PC-3 (cell line): ENCODE measurements at regions not wholly inside any gene's neighbourhood (a gene's known extent, or its start where the extent isn't known, plus 50 kb on each side); places are given as distances from the start of the nearest gene placed in this dataset.

Source experiments
- ATAC-seq: fragments of 200-7000 bp; cut with Tn5 transposase; 2 replicates; pipeline ENCODE4 v1.9.1; 2020; ENCODE audit warnings: mild to moderate bottlenecking, moderate library complexity
- BruUV-seq: library from RNA; stranded (reverse); fragments of 400-500 nt; replicated peaks from 2 replicates; lab custom pipeline; 2021; lab: Mats Ljungman, UMichigan
- CTCF ChIA-PET: fragments of 300-600 bp; sonication (Branson Sonifier 250); formaldehyde crosslinking; loops from one replicate; lab custom pipeline; 2022; ENCODE audit warnings: antibody characterized with exemption; lab: Charles Lee
- POLR2A ChIA-PET: fragments of 300-600 bp; sonication (Branson Sonifier 250); formaldehyde crosslinking; loops from one replicate; lab custom pipeline; 2022; ENCODE audit warnings: antibody characterized with exemption; ENCODE audit not compliant: unreplicated experiment; lab: Charles Lee
- DNase-seq: peaks from one replicate; pipeline ENCODE4 v3.0.0-alpha.2; 2015
- H2AFZ ChIP-seq: fragments of 300-600 bp; sonication (generic); 2 replicates; pipeline ENCODE4 v1.6.0; 2016; ENCODE audit warnings: antibody characterized with exemption, low read length
- H3F3A ChIP-seq: fragments of 300-600 bp; sonication (generic); one replicate; pipeline ENCODE4 v1.6.0; 2017; ENCODE audit warnings: antibody characterized with exemption, low read length, control low read depth, mild to moderate bottlenecking; ENCODE audit not compliant: unreplicated experiment
- H3K27ac ChIP-seq: fragments of 300-600 bp; sonication (generic); 2 replicates; pipeline ENCODE4 v1.5.1; 2016; ENCODE audit warnings: mild to moderate bottlenecking, low read length
- H3K27me3 ChIP-seq: fragments of 300-600 bp; sonication (generic); 2 replicates; pipeline ENCODE4 v1.6.1; 2016; ENCODE audit warnings: low read length, mixed read lengths
- H3K36me3 ChIP-seq: fragments of 300-600 bp; sonication (generic); 2 replicates; pipeline ENCODE4 v1.6.1; 2016; ENCODE audit warnings: low read depth, mixed run types, low read length, mixed read lengths
- H3K4me1 ChIP-seq: fragments of 300-600 bp; sonication (generic); 2 replicates; pipeline ENCODE4 v1.5.1; 2016; ENCODE audit warnings: low read length; ENCODE audit not compliant: insufficient read depth
- H3K4me2 ChIP-seq: fragments of 300-600 bp; sonication (generic); 2 replicates; pipeline ENCODE4 v1.6.0; 2016; ENCODE audit warnings: low read length
- H3K4me3 ChIP-seq: fragments of 300-600 bp; sonication (generic); 2 replicates; pipeline ENCODE4 v1.5.1; 2016; ENCODE audit warnings: mild to moderate bottlenecking, low read length, mixed read lengths
- H3K79me2 ChIP-seq: fragments of 300-600 bp; sonication (generic); 2 replicates; pipeline ENCODE4 v1.6.1; 2017; ENCODE audit warnings: low read length, mixed read lengths
- H3K9ac ChIP-seq: fragments of 300-600 bp; sonication (generic); 2 replicates; pipeline ENCODE4 v1.6.0; 2016; ENCODE audit warnings: mild to moderate bottlenecking, low read length
- H3K9me2 ChIP-seq: fragments of 300-600 bp; sonication (generic); replicated peaks from 2 replicates; pipeline ENCODE4 v1.6.1; 2016; ENCODE audit warnings: mixed run types, low read length, mixed read lengths
- H3K9me3 ChIP-seq: fragments of 300-600 bp; sonication (generic); 2 replicates; pipeline ENCODE4 v1.6.1; 2016; ENCODE audit warnings: low read length, mixed read lengths
- H4K20me1 ChIP-seq: fragments of 300-600 bp; sonication (generic); 2 replicates; pipeline ENCODE4 v1.6.1; 2016; ENCODE audit warnings: low read length, mixed read lengths
- EZH2 ChIP-seq: fragments of 300-600 bp; sonication (generic); IDR thresholded peaks from one replicate; pipeline ENCODE4 v1.6.1; 2017; ENCODE audit warnings: antibody characterized with exemption, mild to moderate bottlenecking, low read length; ENCODE audit not compliant: unreplicated experiment
- EZH2phosphoT487 ChIP-seq: fragments of 300-600 bp; sonication (generic); IDR thresholded peaks from 2 replicates; pipeline ENCODE4 v1.6.1; 2018; ENCODE audit warnings: mild to moderate bottlenecking, antibody characterized with exemption, low read length, borderline replicate concordance
- intact Hi-C: fragments of 100-400 bp; cut with micrococcal nuclease; formaldehyde crosslinking; loops from 2 replicates; pipeline ENCODE4 v1.9.0; 2023
- TF ChIP-seq, protein P1 (sequence below): fragments of 300-600 bp; sonication (generic); conservative IDR thresholded peaks from 2 replicates; pipeline ENCODE4 v1.5.1; 2017; ENCODE audit warnings: antibody characterized with exemption, low read depth, mild to moderate bottlenecking, low read length

DNA sequence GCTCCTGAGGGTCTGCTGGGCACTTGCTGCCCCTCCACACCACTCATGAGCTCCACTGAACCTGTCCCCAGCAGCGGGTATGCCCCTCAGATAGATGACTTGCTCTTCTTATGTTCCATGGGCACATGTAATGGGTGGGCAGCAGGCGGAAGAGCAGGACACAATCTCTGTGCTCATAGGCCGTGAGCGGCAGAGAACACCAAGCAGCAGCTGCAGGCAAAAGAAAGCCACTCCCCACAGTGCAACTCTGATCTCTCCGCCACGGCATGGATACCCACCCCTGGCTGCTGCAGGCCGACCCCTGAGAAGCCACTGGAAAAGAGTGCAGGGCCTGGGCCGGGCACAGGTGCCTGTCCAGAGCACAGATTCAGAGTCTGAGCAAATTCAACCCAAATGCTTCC, 135.2 kb upstream of the RUNX3 start:
- no peak overlapping the region for H2AFZ ChIP-seq
- no peaks in the 10 kb centered on the region for H3F3A ChIP-seq
- no peak for ATAC-seq
- BruUV-seq, result no TSS peak
- no peak for DNase-seq
- intact Hi-C loops, result no loop called here
- no peak for TF ChIP-seq EZH2
- TF ChIP-seq, protein P1, sequence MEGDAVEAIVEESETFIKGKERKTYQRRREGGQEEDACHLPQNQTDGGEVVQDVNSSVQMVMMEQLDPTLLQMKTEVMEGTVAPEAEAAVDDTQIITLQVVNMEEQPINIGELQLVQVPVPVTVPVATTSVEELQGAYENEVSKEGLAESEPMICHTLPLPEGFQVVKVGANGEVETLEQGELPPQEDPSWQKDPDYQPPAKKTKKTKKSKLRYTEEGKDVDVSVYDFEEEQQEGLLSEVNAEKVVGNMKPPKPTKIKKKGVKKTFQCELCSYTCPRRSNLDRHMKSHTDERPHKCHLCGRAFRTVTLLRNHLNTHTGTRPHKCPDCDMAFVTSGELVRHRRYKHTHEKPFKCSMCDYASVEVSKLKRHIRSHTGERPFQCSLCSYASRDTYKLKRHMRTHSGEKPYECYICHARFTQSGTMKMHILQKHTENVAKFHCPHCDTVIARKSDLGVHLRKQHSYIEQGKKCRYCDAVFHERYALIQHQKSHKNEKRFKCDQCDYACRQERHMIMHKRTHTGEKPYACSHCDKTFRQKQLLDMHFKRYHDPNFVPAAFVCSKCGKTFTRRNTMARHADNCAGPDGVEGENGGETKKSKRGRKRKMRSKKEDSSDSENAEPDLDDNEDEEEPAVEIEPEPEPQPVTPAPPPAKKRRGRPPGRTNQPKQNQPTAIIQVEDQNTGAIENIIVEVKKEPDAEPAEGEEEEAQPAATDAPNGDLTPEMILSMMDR, result no peak
- TF ChIP-seq EZH2phosphoT487, result no peak
- H3K9ac ChIP-seq, result no peak overlapping the region
- H3K4me1 ChIP-seq, result peaks cover 4% of the 10 kb centered on the region; the same call in 1 of the 2 replicates
- ChIA-PET POLR2A (no interaction called here), CTCF (no interaction called here)
- no peaks in the 10 kb centered on the region for H3K79me2 ChIP-seq
- no peaks in the 10 kb centered on the region for H4K20me1 ChIP-seq
- H3K9me3 ChIP-seq, result no peaks in the 10 kb centered on the region
- no peaks in the 10 kb centered on the region for H3K36me3 ChIP-seq
- H3K9me2 ChIP-seq, result no peaks in the 10 kb centered on the region
- no peak overlapping the region for H3K27ac ChIP-seq
- H3K27me3 ChIP-seq, result no peaks in the 10 kb centered on the region
- no peak overlapping the region for H3K4me3 ChIP-seq
- no peak overlapping the region for H3K4me2 ChIP-seq

DNA sequence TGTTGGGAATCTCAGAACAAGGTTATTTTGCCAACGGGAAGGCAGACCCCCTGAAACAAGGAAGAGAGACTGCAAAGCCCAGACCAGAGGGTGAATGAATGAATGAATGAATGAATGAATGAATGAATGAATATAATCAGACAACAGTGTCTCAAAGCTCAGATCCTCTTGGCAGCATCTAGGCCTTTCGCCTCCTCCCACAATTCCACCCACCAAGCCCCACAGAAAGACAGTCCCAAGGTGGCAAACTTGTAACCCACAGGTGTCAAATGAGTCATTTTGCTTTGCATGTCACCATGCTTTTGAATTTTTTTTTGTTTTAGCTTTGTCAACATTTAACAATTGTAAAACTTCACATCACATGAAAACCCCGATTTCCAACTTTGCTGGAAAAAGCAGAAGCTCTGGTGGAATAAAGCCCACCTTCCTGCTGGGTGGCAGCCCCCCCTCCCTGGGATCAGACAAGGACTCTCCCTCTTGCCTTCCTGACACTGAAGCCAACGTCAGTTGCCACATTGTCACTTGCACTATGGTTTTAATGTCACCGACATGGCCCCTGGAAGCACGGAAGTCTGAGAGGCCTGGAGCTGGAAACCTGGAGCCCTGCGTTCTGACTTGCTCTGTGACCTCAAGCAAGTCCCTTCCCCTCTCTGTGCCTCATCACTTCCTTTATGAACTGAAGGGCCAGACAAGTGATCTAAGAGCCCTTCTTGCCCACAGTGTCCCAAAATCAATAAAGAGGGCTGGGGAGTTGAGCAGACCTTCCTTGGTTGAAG, 134.6 kb upstream of the RUNX3 start:
- no peaks in the 10 kb centered on the region for H3K36me3 ChIP-seq
- no TSS peak for BruUV-seq
- intact Hi-C loops, result no loop called here
- H4K20me1 ChIP-seq, result no peaks in the 10 kb centered on the region
- DNase-seq, result no peak
- no peak overlapping the region for H3K4me2 ChIP-seq
- H3F3A ChIP-seq, result no peaks in the 10 kb centered on the region
- H3K4me1 ChIP-seq, result peaks cover 4% of the 10 kb centered on the region; the same call in 1 of the 2 replicates
- H3K4me3 ChIP-seq, result no peak overlapping the region
- H3K27ac ChIP-seq, result no peak overlapping the region
- no peaks in the 10 kb centered on the region for H3K27me3 ChIP-seq
- H3K9me3 ChIP-seq, result no peaks in the 10 kb centered on the region
- POLR2A ChIA-PET, result no interaction called here
- H3K79me2 ChIP-seq, result no peaks in the 10 kb centered on the region
- TF ChIP-seq, protein P1, result no peak
- no peak for TF ChIP-seq EZH2
- no peak for TF ChIP-seq EZH2phosphoT487
- H2AFZ ChIP-seq, result no peak overlapping the region
- no peak overlapping the region for H3K9ac ChIP-seq
- H3K9me2 ChIP-seq, result no peaks in the 10 kb centered on the region
- CTCF ChIA-PET, result no interaction called here
- no peak for ATAC-seq
